ENCODE measurements at regions not wholly inside any gene's neighbourhood (a gene's known extent, or its start where the extent isn't known, plus 50 kb on each side); places are given as distances from the start of the nearest gene placed in this dataset.

- H3K4ac ChIP-seq (replicated peaks; ENCODE audit: insufficient read length, low read depth, low read length): no peak overlapping the region
- no peaks in the 10 kb centered on the region for H3K36me3 ChIP-seq (ENCODE audit: control insufficient read depth in 2 of 4, insufficient read depth in 4 of 4, low read length in 3 of 4)
- no peak overlapping the region for H3K4me2 ChIP-seq (ENCODE audit: insufficient read depth in 1 of 2, low read depth in 2 of 2, low read length in 2 of 2)
- H3K27me3 ChIP-seq (replicated peaks in 1 of 4; ENCODE audit: control insufficient read depth in 3 of 4, extremely low read depth in 1 of 4, insufficient read depth in 3 of 4, low read length in 3 of 4): no peaks in the 10 kb centered on the region
- no peak overlapping the region for H2AFZ ChIP-seq (ENCODE audit: low read length)
- H4K5ac ChIP-seq (ENCODE audit: insufficient read length, low read depth, low read length): no peak overlapping the region
- TF ChIP-seq SAP30 (IDR thresholded peaks at IDR 0.05; ENCODE audit: insufficient read depth, insufficient replicate concordance, low read length) (no peak), NRF1 (IDR thresholded peaks at IDR 0.05; ENCODE audit: low read depth, low read length) (no peak), RXRA (IDR thresholded peaks at IDR 0.05; ENCODE audit: insufficient read depth, low read depth, low read length) (no peak), CEBPB (IDR thresholded peaks at IDR 0.05; ENCODE audit: low read depth, low read length) (no peak), CHD2 (IDR thresholded peaks at IDR 0.05; ENCODE audit: low read length) (no peak), SP1 (IDR thresholded peaks at IDR 0.05; ENCODE audit: low read depth, low read length) (no peak)
- H2BK12ac ChIP-seq (ENCODE audit: low read depth, low read length): no peak overlapping the region
- no peaks in the 10 kb centered on the region for H3K79me2 ChIP-seq (ENCODE audit: control insufficient read depth in 1 of 2, insufficient read depth in 2 of 2, low read length in 2 of 2)
- no peak overlapping the region for H3K18ac ChIP-seq (ENCODE audit: extremely low read depth, low read length)
- H3K9me3 ChIP-seq (ENCODE audit: insufficient read depth in 2 of 2, low read depth in 1 of 2, low read length in 1 of 2): peaks cover 0 to 5% of the 10 kb centered on the region in 2 experiments; a peak in 1 of 4 replicates
- H2BK120ac ChIP-seq (replicated peaks; ENCODE audit: low read depth, low read length): no peak overlapping the region
- H4K91ac ChIP-seq (replicated peaks; ENCODE audit: insufficient read length, low read length): no peak overlapping the region
- WGBS, 2 experiments (ENCODE audit: extremely low coverage in 1 of 2, insufficient coverage in 1 of 2, insufficient read length in 1 of 2, insufficient replicate concordance in 2 of 2, low coverage in 1 of 2, low lambda C conversion rate in 2 of 2, missing lambda C conversion rate in 1 of 2): 100% methylated on average over 18 of the region's 19 CpGs; no CpG with 5 or more reads in 1 of the 2 experiments
- H3K27ac ChIP-seq (ENCODE audit: low read depth, low read length): no peak overlapping the region
- ChIA-PET CTCF (ENCODE audit: partially characterized antibody) (interaction anchor here (0.9 to 1.3 kb wide), 3 partner anchors 8 to 510 kb away, joined by 3 to 4 read pairs (median 4); no protein-coding TSS in a partner anchor), POLR2A (ENCODE audit: partially characterized antibody) (no interaction called here)
- no peak overlapping the region for H3K4me3 ChIP-seq (ENCODE audit: extremely low read depth in 1 of 4, insufficient read depth in 2 of 4, low read depth in 3 of 4, low read length in 4 of 4)
- FAIRE-seq (no peak), DNase-seq (ENCODE audit: low read depth in 1 of 2, low spot score in 2 of 2) (no peak)
- no peaks in the 10 kb centered on the region for H3K4me1 ChIP-seq (replicated peaks in 1 of 4; ENCODE audit: control insufficient read depth in 3 of 4, insufficient read depth in 4 of 4, low read length in 3 of 4)
- no peak overlapping the region for H3K9ac ChIP-seq (replicated peaks in 1 of 4; ENCODE audit: extremely low read depth in 1 of 4, low read depth in 3 of 4, low read length in 3 of 4)
- H2BK20ac ChIP-seq (ENCODE audit: low read length): no peak overlapping the region
- H3K14ac ChIP-seq (ENCODE audit: insufficient read length): no peak overlapping the region
- no peak overlapping the region for H2BK15ac ChIP-seq (ENCODE audit: low read length)
- no peak overlapping the region for H3K56ac ChIP-seq (replicated peaks; ENCODE audit: insufficient read length, low read depth, low read length)
- no peak overlapping the region for H3K23ac ChIP-seq (ENCODE audit: insufficient read length)
- H3K79me1 ChIP-seq (ENCODE audit: low read depth, low read length): no peaks in the 10 kb centered on the region
- no peak overlapping the region for H2BK5ac ChIP-seq (ENCODE audit: low read depth, low read length)
- no peaks in the 10 kb centered on the region for H3K23me2 ChIP-seq (ENCODE audit: low read depth, low read length)
- H4K8ac ChIP-seq (ENCODE audit: extremely low read depth, insufficient read depth, low read length): no peak overlapping the region
- H4K20me1 ChIP-seq (replicated peaks in 1 of 2; ENCODE audit: control insufficient read depth in 1 of 2, insufficient read depth in 2 of 2, low read length in 2 of 2): no peaks in the 10 kb centered on the region
- no peak overlapping the region for H2AK5ac ChIP-seq (ENCODE audit: low read depth, low read length)
Measured at GRCh38 chr6:169969372-169970099, 218.1 kb downstream of the ERMARD start.

All from H1 (cell line).